ENCODE measurements at regions not wholly inside any gene's neighbourhood (a gene's known extent, or its start where the extent isn't known, plus 50 kb on each side); places are given as distances from the start of the nearest gene placed in this dataset.
"Not testable (repeated sequence)": the region's sequence is repeated elsewhere in the genome, so short reads cannot be mapped to it uniquely, and the experiment has no call there.

DNA sequence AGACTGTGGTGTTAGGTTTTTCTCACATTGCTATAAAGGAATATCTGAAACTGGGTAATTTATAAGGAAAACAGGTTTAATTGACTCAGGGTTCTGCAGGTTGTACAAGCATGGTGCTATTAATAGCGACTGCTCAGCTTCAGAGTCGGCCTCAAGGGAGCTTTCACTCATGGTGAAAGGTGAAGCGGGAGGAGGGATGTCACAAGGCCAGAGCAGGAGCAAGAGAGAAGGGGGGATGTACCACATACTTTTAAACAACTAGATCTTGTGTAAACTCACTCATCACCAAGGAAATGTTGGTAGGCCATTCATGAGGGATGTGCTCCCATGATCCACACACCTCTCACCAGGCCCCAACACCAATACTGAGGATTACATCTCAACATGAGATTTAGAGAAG lies 313.2 kb downstream of the UBE2NL start:
- DNase-seq (ENCODE audit: low read depth), result not testable (repeated sequence)

DNA sequence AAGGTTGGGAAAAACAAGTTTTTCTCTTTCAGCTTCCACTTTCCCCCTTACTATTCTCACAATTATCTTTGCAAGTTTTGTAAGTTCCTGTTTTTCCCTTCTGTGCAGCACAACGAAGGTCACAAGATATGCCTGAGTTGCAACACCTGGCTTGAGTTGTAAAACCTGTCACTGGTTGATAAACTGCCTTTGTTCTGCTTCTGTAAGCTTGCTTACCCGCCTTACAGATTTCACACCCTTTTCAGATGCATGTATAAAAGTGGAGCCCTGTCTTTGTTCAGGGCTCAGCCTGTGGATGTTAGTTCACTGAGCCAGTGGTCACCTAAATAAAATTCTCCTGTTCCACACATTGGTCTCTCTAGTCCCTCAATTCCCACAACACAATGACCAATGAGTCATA lies 318.9 kb downstream of the UBE2NL start:
- not testable (repeated sequence) for DNase-seq (ENCODE audit: low read depth)

- not testable (repeated sequence) for DNase-seq (ENCODE audit: low read depth)
Measured at GRCh38 chrX:144208360-144209024, 324.6 kb downstream of the UBE2NL start.

DNA sequence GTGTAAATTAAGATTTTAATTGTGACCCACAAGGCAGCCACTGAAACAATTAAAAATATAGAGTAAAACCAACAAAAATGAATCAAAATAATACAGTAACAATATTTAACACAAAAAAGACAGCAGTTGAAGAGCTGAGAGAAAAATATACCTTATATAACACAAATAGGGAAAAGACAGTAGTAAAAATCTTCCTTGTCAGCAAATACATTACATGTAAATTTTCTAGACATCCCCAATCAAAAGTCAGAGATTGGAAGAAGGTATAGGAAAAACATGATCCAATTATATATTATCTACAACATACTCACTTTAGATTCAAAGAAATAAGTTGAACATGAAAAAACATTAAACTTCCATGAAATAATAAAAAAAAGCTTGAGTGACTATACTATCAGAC lies 330.8 kb downstream of the UBE2NL start:
- no peak for DNase-seq (ENCODE audit: low read depth)

GRCh38 chrX:144219035-144219434 lies 335.2 kb downstream of the UBE2NL start:
- no peak for DNase-seq (ENCODE audit: low read depth)

GRCh38 chrX:144231116-144231785 lies 347.4 kb downstream of the UBE2NL start:
- not testable (repeated sequence) for DNase-seq (ENCODE audit: low read depth)

DNA sequence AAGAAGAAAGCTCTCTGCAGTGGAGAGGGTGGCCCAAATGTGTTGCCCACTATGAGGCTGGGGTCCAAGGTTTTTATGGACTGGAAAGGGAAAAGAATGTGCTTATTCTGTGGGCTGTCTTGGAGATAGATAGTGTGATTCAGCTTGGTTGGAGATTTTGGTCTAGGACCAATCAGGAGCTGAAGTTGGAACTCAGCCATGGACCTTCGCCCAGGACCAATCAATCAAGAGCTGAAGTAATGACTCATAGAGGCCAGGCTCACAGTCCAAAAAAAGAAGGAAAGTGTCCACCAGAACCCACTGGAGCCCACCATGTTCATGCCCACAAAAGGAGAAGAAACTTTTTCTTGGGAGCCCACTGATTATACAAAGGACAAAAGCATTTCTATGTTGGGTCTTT lies 369.5 kb downstream of the UBE2NL start:
- no peak for DNase-seq (ENCODE audit: low read depth)

- DNase-seq (ENCODE audit: low read depth), result no peak
Measured at GRCh38 chrX:144259054-144259453, 375.2 kb downstream of the UBE2NL start.

GRCh38 chrX:144265641-144266040 lies 381.8 kb downstream of the UBE2NL start:
- DNase-seq (ENCODE audit: low read depth), result no peak

DNA sequence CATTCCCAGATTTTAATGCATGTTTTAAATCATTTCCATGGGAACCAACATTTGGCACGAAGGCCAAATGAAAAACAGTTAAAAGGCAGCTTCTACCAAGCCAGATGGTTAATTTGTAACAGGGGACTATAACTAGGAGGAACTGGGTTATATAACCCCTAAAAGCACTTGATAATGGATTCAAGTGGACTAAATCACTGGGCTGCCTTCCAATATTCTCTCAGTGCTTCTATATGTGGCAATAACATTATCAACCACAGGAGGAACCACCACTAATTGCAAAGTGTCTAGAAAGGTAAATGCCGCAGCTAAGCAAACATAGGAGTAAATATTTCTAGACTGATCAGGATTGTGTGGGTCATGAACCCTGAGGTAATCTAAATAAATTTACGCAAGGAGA lies 391.5 kb downstream of the UBE2NL start:
- no peak for DNase-seq (ENCODE audit: low read depth)

GRCh38 chrX:144275843-144276242 lies 392.0 kb downstream of the UBE2NL start:
- DNase-seq (ENCODE audit: low read depth), result no peak

DNA sequence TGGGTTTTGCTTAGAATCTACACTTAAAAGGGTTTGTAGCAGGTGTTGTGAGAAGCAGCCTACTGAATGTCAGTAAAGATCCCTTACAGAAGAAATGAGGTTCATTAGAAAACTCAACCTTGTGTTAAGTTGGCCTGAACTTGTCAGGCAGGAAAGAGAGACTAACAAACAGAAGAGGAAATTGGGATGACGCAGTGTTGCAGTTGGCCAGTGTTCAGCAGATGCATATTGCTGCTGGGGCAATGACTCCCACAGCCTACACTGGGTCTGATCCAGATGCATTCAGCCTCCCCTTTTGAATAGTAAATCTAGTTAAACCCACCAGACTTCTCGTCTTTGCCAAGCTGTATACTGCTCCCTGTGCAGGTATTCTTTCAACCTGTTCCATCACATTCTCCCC lies 409.4 kb downstream of the UBE2NL start:
- no peak for DNase-seq (ENCODE audit: low read depth)

DNA sequence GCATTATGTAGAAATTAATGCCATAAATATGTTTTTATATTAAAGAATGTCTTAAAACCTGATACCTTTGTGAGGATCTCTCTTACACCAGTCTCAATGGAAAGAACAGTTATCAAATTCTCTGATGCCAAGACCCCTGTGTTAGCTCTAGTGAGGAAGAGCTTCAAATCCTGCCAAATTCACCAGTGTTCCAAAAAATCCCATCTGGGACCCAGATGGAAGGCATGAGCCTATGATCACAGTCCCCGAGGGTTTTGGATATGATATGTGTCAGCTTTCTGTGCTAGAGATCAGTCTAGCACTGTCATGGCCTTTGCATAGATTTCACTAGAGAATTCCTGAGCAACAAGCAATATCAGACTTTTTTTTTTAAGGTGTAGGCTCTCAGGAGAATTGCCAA lies 412.1 kb downstream of the UBE2NL start:
- DNase-seq (ENCODE audit: low read depth), result no peak

DNA sequence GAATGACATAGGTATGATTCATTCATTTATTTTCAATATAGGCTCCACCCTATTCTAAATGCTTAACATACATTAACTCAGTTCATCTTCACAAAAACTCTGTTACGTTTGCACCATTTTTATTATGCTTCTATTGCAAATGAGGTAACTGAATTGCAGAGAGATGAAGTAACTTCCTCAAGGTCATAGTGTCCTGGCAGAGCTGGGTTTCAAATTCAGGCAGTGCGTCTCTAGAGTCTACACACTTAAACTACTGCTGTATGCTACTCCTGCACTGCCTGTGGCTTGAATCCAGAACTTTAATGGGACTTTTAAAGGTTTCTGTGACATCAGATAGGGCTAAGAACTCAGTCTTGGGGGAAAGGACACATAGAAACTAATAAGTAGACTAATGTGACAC lies 413.4 kb downstream of the UBE2NL start:
- no peak for DNase-seq (ENCODE audit: low read depth)

GRCh38 chrX:144327495-144327894 lies 443.6 kb downstream of the UBE2NL start:
- no peak for DNase-seq (ENCODE audit: low read depth)

GRCh38 chrX:144333429-144333828 lies 449.6 kb downstream of the UBE2NL start:
- DNase-seq (ENCODE audit: low read depth), result no peak

DNA sequence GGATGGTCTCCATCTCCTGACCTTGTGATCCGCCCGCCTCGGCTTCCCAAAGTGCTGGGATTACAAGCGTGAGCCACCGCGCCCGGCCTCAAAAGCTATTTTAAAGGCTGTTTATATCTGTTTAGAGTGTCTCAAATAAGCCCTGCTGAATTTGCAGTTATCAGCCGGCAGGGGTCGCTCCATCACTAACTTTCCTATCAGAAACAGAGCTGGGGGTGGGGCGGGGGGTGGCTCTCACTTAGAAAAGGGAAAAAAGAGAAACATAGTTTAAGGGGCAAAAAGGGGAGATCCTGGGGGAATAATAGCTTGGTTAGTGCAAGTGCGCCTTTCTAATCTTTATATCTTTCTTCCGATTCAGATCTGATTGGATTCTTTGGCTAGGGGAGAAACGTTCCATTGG lies 450.7 kb downstream of the UBE2NL start:
- no peak for DNase-seq (ENCODE audit: low read depth)

- DNase-seq (ENCODE audit: low read depth), result no peak
Measured at GRCh38 chrX:144335402-144335801, 451.5 kb downstream of the UBE2NL start.

DNA sequence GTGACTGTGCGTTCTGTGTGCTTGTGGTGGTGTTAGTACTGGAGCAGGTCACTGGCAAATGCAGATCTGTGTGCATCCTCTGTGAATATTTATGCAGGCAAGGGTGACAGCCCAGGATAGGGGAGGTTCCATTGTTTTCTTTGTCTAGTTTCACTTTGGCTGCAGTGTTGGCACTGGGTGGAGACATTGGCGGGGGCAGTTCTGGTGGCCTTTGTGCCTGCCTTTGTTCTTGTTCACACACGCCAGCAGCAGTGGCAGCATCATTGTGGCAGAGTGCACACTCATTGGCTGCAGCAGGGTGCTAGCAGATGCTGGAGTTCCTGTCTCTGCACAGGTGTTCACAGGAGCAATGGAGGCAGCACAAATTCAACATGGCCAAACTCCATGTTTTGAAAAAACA lies 495.3 kb downstream of the UBE2NL start:
- DNase-seq (ENCODE audit: low read depth), result no peak

DNA sequence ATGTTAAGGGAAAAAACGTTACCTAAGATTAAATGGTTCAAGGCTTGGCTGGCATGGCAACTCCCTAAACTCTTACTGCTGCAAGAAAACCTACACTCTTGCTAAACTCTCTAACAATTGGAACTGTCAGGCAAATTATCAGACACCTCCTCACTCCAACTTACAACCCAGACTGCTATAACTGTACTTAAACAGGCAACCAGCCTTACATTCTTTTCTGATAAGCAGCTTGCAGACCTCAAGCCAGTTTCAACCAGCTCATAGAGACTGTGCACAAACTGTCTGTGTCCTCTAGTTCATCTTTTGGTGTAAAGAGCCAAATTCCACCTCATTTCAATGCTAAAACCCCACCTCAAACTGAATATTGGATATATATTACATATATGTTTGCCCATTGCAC lies 504.9 kb downstream of the UBE2NL start:
- no peak for DNase-seq (ENCODE audit: low read depth)
